GM18520 (cell line): ENCODE measurements at regions not wholly inside any gene's neighbourhood (a gene's known extent, or its start where the extent isn't known, plus 50 kb on each side); places are given as distances from the start of the nearest gene placed in this dataset.
"Not testable (repeated sequence)": the region's sequence is repeated elsewhere in the genome, so short reads cannot be mapped to it uniquely, and the experiment has no call there.

Source experiments
- ATAC-seq: cut with Tn5 transposase; IDR thresholded peaks from one replicate; pipeline ENCODE4 v1.9.1; 2021; ENCODE audit not compliant: unreplicated experiment

GRCh38 chr1:98294127-98294526 lies 367.4 kb upstream of the SNX7 start:
- no peak for ATAC-seq

- no peak for ATAC-seq
Measured at GRCh38 chr1:98292994-98293393, 368.5 kb upstream of the SNX7 start.

- no peak for ATAC-seq
Measured at GRCh38 chr1:98289311-98289710, 368.5 kb upstream of the DPYD start.

GRCh38 chr1:98288494-98288893 lies 367.7 kb upstream of the DPYD start:
- no peak for ATAC-seq

GRCh38 chr1:98287626-98288025 lies 366.8 kb upstream of the DPYD start:
- ATAC-seq = no peak

GRCh38 chr1:98286656-98287055 lies 365.8 kb upstream of the DPYD start:
- ATAC-seq = no peak

GRCh38 chr1:98285286-98285685 lies 364.5 kb upstream of the DPYD start:
- ATAC-seq = not testable (repeated sequence)

GRCh38 chr1:98280049-98280448 lies 359.2 kb upstream of the DPYD start:
- ATAC-seq = no peak

- ATAC-seq = no peak
Measured at GRCh38 chr1:98278055-98278454, 357.2 kb upstream of the DPYD start.

GRCh38 chr1:98277118-98277517 lies 356.3 kb upstream of the DPYD start:
- no peak for ATAC-seq

GRCh38 chr1:98276514-98276913 lies 355.7 kb upstream of the DPYD start:
- no peak for ATAC-seq

GRCh38 chr1:98268316-98268715 lies 347.5 kb upstream of the DPYD start:
- no peak for ATAC-seq

GRCh38 chr1:98267423-98267822 lies 346.6 kb upstream of the DPYD start:
- no peak for ATAC-seq

GRCh38 chr1:98264727-98265126 lies 343.9 kb upstream of the DPYD start:
- ATAC-seq = no peak

GRCh38 chr1:98260839-98261238 lies 340.0 kb upstream of the DPYD start:
- no peak for ATAC-seq

- no peak for ATAC-seq
Measured at GRCh38 chr1:98260412-98260811, 339.6 kb upstream of the DPYD start.

GRCh38 chr1:98256700-98257099 lies 335.9 kb upstream of the DPYD start:
- no peak for ATAC-seq

- ATAC-seq = no peak
Measured at GRCh38 chr1:98253145-98253544, 332.3 kb upstream of the DPYD start.

- no peak for ATAC-seq
Measured at GRCh38 chr1:98251497-98251896, 330.7 kb upstream of the DPYD start.

- ATAC-seq = no peak
Measured at GRCh38 chr1:98232678-98233077, 311.8 kb upstream of the DPYD start.

GRCh38 chr1:98222706-98223105 lies 301.9 kb upstream of the DPYD start:
- no peak for ATAC-seq

- no peak for ATAC-seq
Measured at GRCh38 chr1:98221923-98222322, 301.1 kb upstream of the DPYD start.

- ATAC-seq = no peak
Measured at GRCh38 chr1:98217601-98218000, 296.8 kb upstream of the DPYD start.

- no peak for ATAC-seq
Measured at GRCh38 chr1:98216304-98216703, 295.5 kb upstream of the DPYD start.
